Neuron (in vitro differentiated cells): ENCODE measurements at regions not wholly inside any gene's neighbourhood (a gene's known extent, or its start where the extent isn't known, plus 50 kb on each side); places are given as distances from the start of the nearest gene placed in this dataset.

Experiments used
- H2AFZ ChIP-seq: one replicate; pipeline ENCODE4 v1.6.1; 2013; ENCODE audit warnings: low read depth, mild to moderate bottlenecking, inconsistent platforms, low read length, moderate library complexity
- H3K27me3 ChIP-seq: one replicate; pipeline ENCODE4 v1.6.1; 2013; ENCODE audit warnings: low read length; ENCODE audit not compliant: insufficient read depth
- H3K36me3 ChIP-seq: one replicate; pipeline ENCODE4 v1.6.1; 2013; ENCODE audit warnings: low read length; ENCODE audit not compliant: insufficient read depth
- H3K4me1 ChIP-seq: one replicate; pipeline ENCODE4 v1.6.1; 2013; ENCODE audit warnings: low read length; ENCODE audit not compliant: insufficient read depth
- H3K4me3 ChIP-seq: 2 replicates; pipeline ENCODE4 v1.5.1; 2013; ENCODE audit warnings: mild to moderate bottlenecking, low read length, moderate library complexity
- H3K9me3 ChIP-seq: one replicate; pipeline ENCODE4 v1.6.1; 2013; ENCODE audit warnings: low read length

DNA sequence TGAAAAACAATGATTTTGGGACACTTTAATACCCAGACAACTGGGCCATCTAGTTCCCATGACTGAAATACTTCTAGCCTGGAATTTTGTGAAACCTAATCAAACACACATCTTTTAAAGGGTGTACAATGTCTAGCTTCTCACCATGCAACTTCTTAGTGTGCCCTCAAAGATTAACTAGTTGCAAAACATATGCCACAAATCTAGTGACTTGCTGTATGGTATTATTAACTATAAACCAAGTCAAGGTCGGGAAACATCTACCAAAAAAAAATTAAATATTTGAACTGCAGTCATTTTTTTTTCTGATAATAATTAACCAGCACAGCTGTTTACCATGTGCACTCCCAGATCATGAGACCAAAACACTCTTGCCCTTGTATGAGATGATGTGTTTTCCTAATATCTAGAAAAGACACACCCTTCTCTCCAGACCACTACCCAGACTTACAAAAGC is 171.8 kb upstream of the FOXN3 start:
- H3K4me1 ChIP-seq: peaks cover 2% of the 10 kb centered on the region
- H3K9me3 ChIP-seq: peaks cover 2% of the 10 kb centered on the region
- H2AFZ ChIP-seq: no peak overlapping the region
- no peaks in the 10 kb centered on the region for H3K36me3 ChIP-seq
- no peaks in the 10 kb centered on the region for H3K27me3 ChIP-seq
- H3K4me3 ChIP-seq: no peak overlapping the region

DNA sequence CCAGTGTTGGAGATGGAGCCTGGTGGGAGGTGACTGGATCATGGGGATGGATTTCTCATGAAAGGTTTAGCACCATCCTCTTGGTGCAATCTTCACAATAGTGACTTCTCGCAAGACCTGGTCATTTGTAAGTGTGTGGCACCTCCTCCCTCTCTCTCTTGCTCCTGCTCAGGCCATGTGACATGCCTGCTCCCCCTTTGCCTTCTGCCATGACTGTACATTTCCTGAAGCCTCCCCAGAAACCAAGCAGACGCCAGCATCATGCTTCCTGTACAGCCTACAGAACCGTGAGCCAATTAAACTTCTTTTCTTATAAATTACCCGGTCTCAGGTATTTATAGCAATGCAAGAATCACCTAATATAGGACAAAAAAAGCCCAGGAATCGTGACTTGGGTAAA is 171.0 kb upstream of the FOXN3 start:
- Histone ChIP-seq H3K4me1 (peaks cover 2% of the 10 kb centered on the region), H2AFZ (no peak overlapping the region), H3K4me3 (no peak overlapping the region), H3K36me3 (no peaks in the 10 kb centered on the region), H3K9me3 (peaks cover 2% of the 10 kb centered on the region), H3K27me3 (no peaks in the 10 kb centered on the region)

DNA sequence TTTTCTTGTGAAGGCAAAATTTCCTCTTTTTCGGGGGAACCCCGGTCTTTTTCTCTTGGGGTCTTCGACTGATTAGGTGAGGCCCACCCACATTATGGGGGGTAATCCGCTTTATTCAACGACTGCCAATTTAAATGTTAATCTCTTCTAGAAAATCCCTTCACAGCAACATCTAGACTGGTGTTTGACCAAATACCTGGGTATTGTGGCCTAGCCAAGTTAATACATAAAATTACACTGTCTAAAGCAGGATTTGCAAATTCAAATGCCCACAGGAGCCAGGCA is 170.0 kb upstream of the FOXN3 start:
- no peak overlapping the region for H2AFZ ChIP-seq
- no peak overlapping the region for H3K4me3 ChIP-seq
- no peaks in the 10 kb centered on the region for H3K36me3 ChIP-seq
- H3K4me1 ChIP-seq: peaks cover 2% of the 10 kb centered on the region
- peaks cover 2% of the 10 kb centered on the region for H3K9me3 ChIP-seq
- no peaks in the 10 kb centered on the region for H3K27me3 ChIP-seq

DNA sequence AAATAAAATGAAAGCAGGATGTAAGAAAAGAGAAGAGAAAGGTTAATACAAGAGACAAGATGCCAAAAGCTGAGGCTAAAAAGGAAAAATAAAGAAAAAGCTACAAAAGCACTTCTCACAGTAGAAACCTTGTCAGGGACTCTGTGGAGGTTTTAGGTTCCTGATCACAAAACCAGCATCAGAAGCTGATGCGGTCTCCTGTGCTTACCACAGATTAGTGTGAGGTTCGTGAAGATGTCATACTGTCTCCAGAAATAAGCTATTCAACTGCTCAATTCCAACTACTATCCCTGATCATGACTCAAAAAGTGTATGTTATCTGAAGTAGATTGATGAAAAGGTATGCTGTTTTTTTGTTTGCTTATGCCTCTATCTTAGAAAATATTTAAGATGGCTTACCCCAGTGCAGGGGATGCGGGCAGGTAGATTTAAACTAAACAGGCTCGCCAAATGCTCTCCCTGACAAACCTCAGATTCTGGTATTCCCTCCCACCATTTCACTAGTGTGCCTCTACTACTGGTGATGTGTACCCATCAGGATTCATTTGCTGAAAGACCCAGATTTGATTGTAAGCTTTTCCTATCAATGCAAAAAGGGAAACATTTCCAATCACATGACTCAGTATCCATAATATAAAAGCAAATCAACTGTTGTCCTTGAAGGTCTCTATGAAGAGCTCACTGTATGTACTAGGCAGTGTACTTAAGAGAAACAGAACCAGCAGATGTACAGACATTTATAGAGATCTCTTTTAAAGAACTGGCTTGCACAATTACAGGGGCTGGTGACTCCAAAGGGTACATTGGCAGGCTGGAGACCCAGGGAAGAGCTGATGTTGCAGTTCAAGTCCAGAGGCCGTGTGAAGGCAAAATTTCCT is 169.5 kb upstream of the FOXN3 start:
- Histone ChIP-seq H3K4me1 (peaks cover 2% of the 10 kb centered on the region), H3K27me3 (no peaks in the 10 kb centered on the region), H2AFZ (no peak overlapping the region), H3K36me3 (no peaks in the 10 kb centered on the region), H3K4me3 (no peak overlapping the region), H3K9me3 (peaks cover 2% of the 10 kb centered on the region)

DNA sequence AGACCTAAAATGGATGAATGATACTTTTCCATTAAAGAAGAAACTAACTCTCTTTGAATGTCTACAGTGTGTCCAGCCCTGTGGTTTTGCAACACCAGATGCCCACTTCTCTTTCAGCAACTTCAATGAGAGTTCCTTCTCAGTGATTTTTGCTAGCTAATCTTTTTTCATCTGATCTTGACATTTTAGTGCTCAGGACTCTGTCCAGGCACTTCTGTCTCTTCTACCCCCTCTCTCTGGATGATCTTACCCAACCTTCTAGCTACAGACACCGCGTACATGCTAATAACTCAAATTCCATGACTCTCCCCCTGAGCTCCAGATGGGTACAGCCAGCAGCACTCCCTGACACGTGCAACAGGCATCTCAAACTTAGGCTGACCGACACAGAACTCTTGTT is 161.1 kb upstream of the FOXN3 start:
- Histone ChIP-seq H3K36me3 (no peaks in the 10 kb centered on the region), H3K4me3 (no peak overlapping the region), H3K4me1 (no peaks in the 10 kb centered on the region), H2AFZ (no peak overlapping the region), H3K9me3 (no peaks in the 10 kb centered on the region), H3K27me3 (no peaks in the 10 kb centered on the region)

DNA sequence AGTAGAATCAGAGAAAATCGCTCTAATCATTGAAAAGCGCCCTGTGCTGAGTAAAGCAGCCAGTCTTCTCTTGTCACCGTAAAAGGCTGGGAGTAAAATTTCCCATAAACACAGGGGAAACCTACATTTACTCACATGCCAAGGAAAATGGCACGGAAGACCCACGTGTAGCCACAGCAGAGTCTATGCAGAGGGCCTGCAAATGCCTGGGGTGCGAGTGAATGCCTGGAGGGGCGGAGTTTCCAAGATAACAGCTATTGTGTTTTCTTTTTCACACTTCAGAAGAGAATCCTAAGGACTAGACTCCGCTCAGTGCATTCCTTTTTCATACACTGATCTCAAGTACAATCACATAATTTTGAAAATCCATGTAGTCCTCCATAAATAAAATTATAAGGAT is 159.9 kb upstream of the FOXN3 start:
- Histone ChIP-seq H3K27me3 (no peaks in the 10 kb centered on the region), H3K4me1 (no peaks in the 10 kb centered on the region), H3K36me3 (no peaks in the 10 kb centered on the region), H3K4me3 (no peak overlapping the region), H2AFZ (no peak overlapping the region), H3K9me3 (no peaks in the 10 kb centered on the region)

DNA sequence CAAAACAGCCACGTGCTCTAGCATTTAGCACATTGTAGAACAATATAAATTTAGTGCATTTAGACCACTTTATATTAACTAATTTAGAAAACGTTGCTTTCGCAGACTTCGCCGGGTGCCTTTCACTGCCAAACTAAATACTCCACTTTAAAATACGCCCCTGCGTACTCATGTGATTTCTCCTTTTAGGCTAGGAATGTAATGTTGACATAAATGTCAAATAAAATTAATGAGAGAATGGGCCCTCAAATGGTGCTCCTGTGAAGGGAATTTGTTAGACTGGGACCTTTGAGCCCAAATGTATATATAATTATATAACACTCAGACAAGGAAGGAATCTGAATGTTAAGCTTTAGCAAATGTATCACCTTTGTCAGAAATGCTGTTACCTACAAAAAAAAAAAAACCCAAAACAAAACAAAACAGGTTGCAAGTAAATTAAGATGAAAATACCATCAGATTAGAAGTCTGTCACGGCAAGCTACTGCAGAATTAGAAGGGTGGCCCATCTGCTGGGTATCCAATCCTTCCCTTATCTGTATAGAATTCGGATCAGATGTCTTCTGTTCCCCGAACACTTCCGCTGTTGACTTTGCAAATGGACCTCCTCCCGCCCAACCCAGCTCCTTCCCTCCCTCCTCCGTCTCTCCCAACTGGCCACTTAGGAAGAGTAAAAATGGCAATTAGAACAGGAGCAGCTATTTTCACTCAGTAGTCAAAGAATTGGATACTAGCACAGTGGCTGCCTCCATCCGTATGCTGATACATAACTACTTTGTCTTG is 159.3 kb upstream of the FOXN3 start:
- H3K27me3 ChIP-seq: no peaks in the 10 kb centered on the region
- no peak overlapping the region for H2AFZ ChIP-seq
- H3K36me3 ChIP-seq: no peaks in the 10 kb centered on the region
- no peaks in the 10 kb centered on the region for H3K4me1 ChIP-seq
- no peak overlapping the region for H3K4me3 ChIP-seq
- no peaks in the 10 kb centered on the region for H3K9me3 ChIP-seq

DNA sequence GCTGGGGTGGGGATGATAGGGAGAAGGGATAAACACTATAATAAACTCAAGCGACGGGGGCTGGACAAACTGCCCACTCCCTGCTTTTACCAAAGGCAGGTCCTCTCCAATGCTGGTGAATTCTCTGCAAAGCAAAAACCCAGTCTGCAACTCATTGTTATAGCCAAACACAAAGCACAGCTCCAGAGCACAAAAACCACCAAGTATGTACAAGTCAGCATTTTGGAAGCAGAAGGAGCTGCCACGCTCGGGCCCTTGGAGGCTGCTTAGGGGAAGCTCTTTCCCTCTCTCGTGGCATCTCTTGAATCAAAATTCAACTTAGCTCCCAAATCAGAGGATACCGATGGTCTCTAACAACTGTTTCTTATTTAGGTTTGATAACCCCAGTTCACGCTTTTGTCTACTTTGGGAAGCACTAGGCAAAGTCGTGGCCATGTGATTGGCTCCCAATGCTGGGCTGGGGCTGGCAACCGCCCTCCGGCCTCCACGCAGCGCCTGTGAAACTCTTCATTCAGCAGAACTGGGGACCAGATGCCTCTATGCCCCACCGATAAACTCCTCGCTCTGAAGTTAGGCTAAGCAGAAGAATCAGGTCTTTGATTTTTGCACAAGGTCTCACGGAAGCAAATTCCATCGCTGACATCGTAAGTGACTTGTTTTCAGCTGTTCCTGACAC is 158.5 kb upstream of the FOXN3 start:
- no peaks in the 10 kb centered on the region for H3K9me3 ChIP-seq
- H3K27me3 ChIP-seq: no peaks in the 10 kb centered on the region
- no peaks in the 10 kb centered on the region for H3K4me1 ChIP-seq
- H3K4me3 ChIP-seq: no peak overlapping the region
- no peak overlapping the region for H2AFZ ChIP-seq
- no peaks in the 10 kb centered on the region for H3K36me3 ChIP-seq

DNA sequence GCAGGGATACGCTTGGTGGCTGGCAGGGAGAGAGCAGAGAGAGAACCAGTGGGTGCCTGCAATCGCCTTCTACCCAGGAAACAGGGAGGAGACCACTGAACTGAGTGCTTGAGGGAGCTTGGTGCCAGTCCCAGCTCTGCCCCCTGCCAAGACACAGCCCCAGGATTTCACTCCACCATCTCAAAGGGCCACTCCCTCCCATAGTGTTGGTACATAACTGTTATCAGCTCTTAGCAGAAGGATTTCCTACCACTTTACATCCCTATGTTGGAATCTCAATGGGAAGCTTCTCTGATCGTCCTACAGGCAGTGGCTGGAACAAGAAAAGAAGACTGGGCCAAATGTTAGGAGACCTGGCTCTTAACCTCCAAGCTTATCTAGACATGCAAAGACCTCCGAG is 157.4 kb upstream of the FOXN3 start:
- Histone ChIP-seq H3K4me1 (no peaks in the 10 kb centered on the region), H3K9me3 (no peaks in the 10 kb centered on the region), H2AFZ (no peak overlapping the region), H3K36me3 (no peaks in the 10 kb centered on the region), H3K4me3 (no peak overlapping the region), H3K27me3 (no peaks in the 10 kb centered on the region)

DNA sequence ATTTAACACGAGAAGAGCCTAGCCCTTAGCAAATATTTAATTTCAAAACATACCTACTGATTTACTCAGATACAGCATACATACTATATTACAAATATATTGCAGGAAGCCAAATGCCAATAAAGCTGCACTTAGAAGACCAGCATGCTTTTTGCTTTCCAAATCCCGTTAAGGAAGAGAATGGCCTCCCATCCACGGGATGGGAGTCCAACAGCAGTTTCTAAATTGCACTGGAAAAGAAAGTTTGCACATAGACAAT is 156.3 kb upstream of the FOXN3 start:
- no peaks in the 10 kb centered on the region for H3K9me3 ChIP-seq
- H3K36me3 ChIP-seq: no peaks in the 10 kb centered on the region
- H3K4me3 ChIP-seq: no peak overlapping the region
- H2AFZ ChIP-seq: no peak overlapping the region
- H3K27me3 ChIP-seq: no peaks in the 10 kb centered on the region
- H3K4me1 ChIP-seq: no peaks in the 10 kb centered on the region

DNA sequence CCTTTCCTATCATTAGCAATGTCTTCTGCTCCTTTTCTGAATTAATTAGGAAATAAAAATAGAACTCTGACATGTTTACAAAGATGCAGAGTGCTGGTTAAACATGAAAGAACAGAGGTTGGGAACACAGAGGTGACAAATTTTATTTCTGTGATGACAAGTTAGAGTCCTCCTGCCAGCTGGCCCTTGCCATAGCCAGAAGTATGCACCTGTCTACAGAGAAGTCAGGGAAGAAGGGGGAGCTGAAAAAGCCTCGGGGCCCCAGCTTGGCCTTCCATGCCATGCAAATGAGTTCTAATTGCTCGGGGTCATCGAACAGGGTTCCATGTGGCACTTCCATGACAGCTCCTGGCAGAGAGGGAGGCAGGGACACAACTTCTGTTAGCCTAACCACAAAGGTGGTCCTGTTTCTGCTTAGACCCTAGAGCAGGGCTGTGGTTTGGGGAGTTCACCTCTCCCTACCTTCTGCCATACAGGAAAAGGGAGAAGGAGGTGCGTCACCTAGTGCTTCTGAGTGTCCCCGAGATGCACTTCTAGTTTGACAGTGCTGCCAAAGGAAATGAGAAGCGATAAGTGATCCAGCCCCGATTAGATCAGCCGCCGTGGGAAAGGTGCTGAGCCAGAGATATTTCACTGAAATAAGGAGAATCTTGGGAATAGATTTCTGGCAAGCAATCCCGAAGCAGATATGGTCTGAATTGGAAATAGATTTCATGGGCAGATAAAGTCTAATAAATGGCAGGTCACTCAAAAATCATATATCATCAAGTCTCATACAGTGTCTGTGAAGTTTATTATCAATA is 155.8 kb upstream of the FOXN3 start:
- Histone ChIP-seq H3K36me3 (no peaks in the 10 kb centered on the region), H3K4me3 (no peak overlapping the region), H3K4me1 (no peaks in the 10 kb centered on the region), H3K9me3 (peaks cover 3% of the 10 kb centered on the region), H3K27me3 (no peaks in the 10 kb centered on the region), H2AFZ (no peak overlapping the region)

DNA sequence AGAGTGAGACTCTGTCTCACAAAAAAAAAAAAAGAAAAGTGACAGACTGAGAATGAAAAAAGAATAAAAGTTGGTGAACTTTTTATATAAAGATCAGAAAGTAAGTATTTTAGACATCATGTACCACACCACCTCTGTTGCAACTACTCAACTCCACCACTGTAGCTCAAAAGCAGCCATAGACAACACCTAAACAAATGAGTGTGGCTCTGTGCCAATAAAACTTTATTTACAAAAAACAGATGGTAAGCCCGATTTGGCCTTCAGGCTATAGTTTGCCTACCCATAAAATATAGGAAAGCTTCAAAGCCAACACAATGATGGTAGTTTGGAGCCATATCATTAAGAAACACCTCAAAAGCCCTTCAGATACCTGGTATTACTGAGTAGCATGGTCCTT is 154.5 kb upstream of the FOXN3 start:
- Histone ChIP-seq H3K4me3 (no peak overlapping the region), H2AFZ (no peak overlapping the region), H3K9me3 (peaks cover 3% of the 10 kb centered on the region)

More for the DNA sequence above, 154.5 kb upstream of the FOXN3 start:
- Histone ChIP-seq H3K27me3 (no peaks in the 10 kb centered on the region), H3K36me3 (no peaks in the 10 kb centered on the region), H3K4me1 (no peaks in the 10 kb centered on the region)
